Activated T-helper 17 cell treated with anti-CD3 and anti-CD28 coated beads, Interleukin-2, amount 50 U/mL, for 72 hours (primary cell): ENCODE measurements at regions not wholly inside any gene's neighbourhood (a gene's known extent, or its start where the extent isn't known, plus 50 kb on each side); places are given as distances from the start of the nearest gene placed in this dataset.

Experiments
- ATAC-seq: fragments of 150-1000 bp; cut with Tn5 transposase; replicated peaks from 2 replicates; pipeline ENCODE4 v1.10.0; 2021; ENCODE audit warnings: mild to moderate bottlenecking, moderate library complexity
- H3K27ac Mint-ChIP-seq: one replicate; pipeline ENCODE4 v1.8.0; 2022; ENCODE audit warnings: mixed read lengths
- H3K27me3 Mint-ChIP-seq: one replicate; pipeline ENCODE4 v1.8.0; 2022; ENCODE audit warnings: mixed read lengths
- H3K36me3 Mint-ChIP-seq: one replicate; pipeline ENCODE4 v1.8.0; 2022; ENCODE audit warnings: low read depth, mild to moderate bottlenecking, mixed read lengths
- H3K4me1 Mint-ChIP-seq: one replicate; pipeline ENCODE4 v1.8.0; 2022; ENCODE audit warnings: mixed read lengths
- H3K4me3 Mint-ChIP-seq: one replicate; pipeline ENCODE4 v1.8.0; 2022; ENCODE audit warnings: mild to moderate bottlenecking, mixed read lengths
- H3K9me3 Mint-ChIP-seq: one replicate; pipeline ENCODE4 v1.8.0; 2022; ENCODE audit warnings: mixed read lengths

GRCh38 chr20:7503501-7503900 is 436.8 kb downstream of the HAO1 start:
- no peak overlapping the region for H3K4me3 Mint-ChIP-seq
- H3K9me3 Mint-ChIP-seq: peaks cover 4% of the 10 kb centered on the region
- ATAC-seq: no peak
- no peaks in the 10 kb centered on the region for H3K4me1 Mint-ChIP-seq
- H3K27ac Mint-ChIP-seq: no peak overlapping the region
- H3K36me3 Mint-ChIP-seq: no peaks in the 10 kb centered on the region
- H3K27me3 Mint-ChIP-seq: no peaks in the 10 kb centered on the region

- no peaks in the 10 kb centered on the region for H3K9me3 Mint-ChIP-seq
- H3K27ac Mint-ChIP-seq: no peak overlapping the region
- H3K36me3 Mint-ChIP-seq: no peaks in the 10 kb centered on the region
- no peak for ATAC-seq
- no peak overlapping the region for H3K4me3 Mint-ChIP-seq
- H3K4me1 Mint-ChIP-seq: no peaks in the 10 kb centered on the region
- no peaks in the 10 kb centered on the region for H3K27me3 Mint-ChIP-seq
Observed at GRCh38 chr20:7505152-7505834, 435.0 kb downstream of the HAO1 start.

- ATAC-seq: no peak
- no peaks in the 10 kb centered on the region for H3K27me3 Mint-ChIP-seq
- no peaks in the 10 kb centered on the region for H3K36me3 Mint-ChIP-seq
- H3K4me3 Mint-ChIP-seq: no peak overlapping the region
- no peaks in the 10 kb centered on the region for H3K9me3 Mint-ChIP-seq
- H3K27ac Mint-ChIP-seq: no peak overlapping the region
- no peaks in the 10 kb centered on the region for H3K4me1 Mint-ChIP-seq
Observed at GRCh38 chr20:7505835-7506221, 434.4 kb downstream of the HAO1 start.

GRCh38 chr20:7516621-7517111 is 423.6 kb downstream of the HAO1 start:
- no peak overlapping the region for H3K4me3 Mint-ChIP-seq
- no peak for ATAC-seq
- no peaks in the 10 kb centered on the region for H3K27me3 Mint-ChIP-seq
- no peaks in the 10 kb centered on the region for H3K36me3 Mint-ChIP-seq
- H3K4me1 Mint-ChIP-seq: no peaks in the 10 kb centered on the region
- H3K27ac Mint-ChIP-seq: no peak overlapping the region
- peaks cover 10% of the 10 kb centered on the region for H3K9me3 Mint-ChIP-seq

- Mint-ChIP-seq H3K4me3 (no peak overlapping the region), H3K36me3 (no peaks in the 10 kb centered on the region), H3K4me1 (no peaks in the 10 kb centered on the region), H3K9me3 (peaks cover 8% of the 10 kb centered on the region), H3K27ac (no peak overlapping the region), H3K27me3 (no peaks in the 10 kb centered on the region)
- ATAC-seq: no peak
Observed at GRCh38 chr20:7520361-7520760, 419.9 kb downstream of the HAO1 start.

GRCh38 chr20:7523288-7523687 is 417.0 kb downstream of the HAO1 start:
- H3K27ac Mint-ChIP-seq: no peak overlapping the region
- no peak for ATAC-seq
- H3K4me3 Mint-ChIP-seq: no peak overlapping the region
- H3K27me3 Mint-ChIP-seq: no peaks in the 10 kb centered on the region
- H3K36me3 Mint-ChIP-seq: no peaks in the 10 kb centered on the region
- no peaks in the 10 kb centered on the region for H3K4me1 Mint-ChIP-seq
- peaks cover 8% of the 10 kb centered on the region for H3K9me3 Mint-ChIP-seq

GRCh38 chr20:7540018-7540417 is 400.2 kb downstream of the HAO1 start:
- H3K9me3 Mint-ChIP-seq: peaks cover 28% of the 10 kb centered on the region
- ATAC-seq: no peak
- no peak overlapping the region for H3K27ac Mint-ChIP-seq
- H3K27me3 Mint-ChIP-seq: no peaks in the 10 kb centered on the region
- no peak overlapping the region for H3K4me3 Mint-ChIP-seq
- H3K4me1 Mint-ChIP-seq: no peaks in the 10 kb centered on the region
- no peaks in the 10 kb centered on the region for H3K36me3 Mint-ChIP-seq

- Mint-ChIP-seq H3K36me3 (no peaks in the 10 kb centered on the region), H3K4me1 (no peaks in the 10 kb centered on the region), H3K27ac (no peak overlapping the region), H3K4me3 (no peak overlapping the region), H3K9me3 (peaks cover 28% of the 10 kb centered on the region), H3K27me3 (no peaks in the 10 kb centered on the region)
- ATAC-seq: no peak
Observed at GRCh38 chr20:7540923-7541322, 399.3 kb downstream of the HAO1 start.

- Mint-ChIP-seq H3K4me3 (no peak overlapping the region), H3K9me3 (peaks cover 24% of the 10 kb centered on the region), H3K36me3 (no peaks in the 10 kb centered on the region), H3K27ac (no peak overlapping the region), H3K27me3 (no peaks in the 10 kb centered on the region), H3K4me1 (no peaks in the 10 kb centered on the region)
- ATAC-seq: no peak
Observed at GRCh38 chr20:7571101-7571500, 369.2 kb downstream of the HAO1 start.

- H3K27me3 Mint-ChIP-seq: no peaks in the 10 kb centered on the region
- no peaks in the 10 kb centered on the region for H3K36me3 Mint-ChIP-seq
- no peak overlapping the region for H3K27ac Mint-ChIP-seq
- peaks cover 26% of the 10 kb centered on the region for H3K9me3 Mint-ChIP-seq
- no peak overlapping the region for H3K4me3 Mint-ChIP-seq
- H3K4me1 Mint-ChIP-seq: no peaks in the 10 kb centered on the region
- no peak for ATAC-seq
Observed at GRCh38 chr20:7571521-7572055, 368.7 kb downstream of the HAO1 start.

GRCh38 chr20:7579888-7580287 is 360.4 kb downstream of the HAO1 start:
- Mint-ChIP-seq H3K4me3 (no peak overlapping the region), H3K4me1 (no peaks in the 10 kb centered on the region), H3K36me3 (no peaks in the 10 kb centered on the region), H3K9me3 (peaks cover 16% of the 10 kb centered on the region), H3K27ac (no peak overlapping the region), H3K27me3 (no peaks in the 10 kb centered on the region)
- no peak for ATAC-seq

- H3K36me3 Mint-ChIP-seq: no peaks in the 10 kb centered on the region
- no peaks in the 10 kb centered on the region for H3K27me3 Mint-ChIP-seq
- no peak overlapping the region for H3K4me3 Mint-ChIP-seq
- H3K27ac Mint-ChIP-seq: no peak overlapping the region
- no peaks in the 10 kb centered on the region for H3K4me1 Mint-ChIP-seq
- H3K9me3 Mint-ChIP-seq: peaks cover 8% of the 10 kb centered on the region
- ATAC-seq: no peak
Observed at GRCh38 chr20:7585126-7585679, 355.1 kb downstream of the HAO1 start.

- ATAC-seq: no peak
- Mint-ChIP-seq H3K9me3 (peaks cover 8% of the 10 kb centered on the region), H3K4me1 (no peaks in the 10 kb centered on the region), H3K27ac (no peak overlapping the region), H3K27me3 (no peaks in the 10 kb centered on the region), H3K4me3 (no peak overlapping the region), H3K36me3 (no peaks in the 10 kb centered on the region)
Observed at GRCh38 chr20:7586481-7586880, 353.8 kb downstream of the HAO1 start.

GRCh38 chr20:7589164-7589563 is 351.1 kb downstream of the HAO1 start:
- Mint-ChIP-seq H3K36me3 (no peaks in the 10 kb centered on the region), H3K4me3 (no peak overlapping the region), H3K9me3 (peaks cover 4% of the 10 kb centered on the region), H3K27me3 (no peaks in the 10 kb centered on the region), H3K27ac (no peak overlapping the region), H3K4me1 (no peaks in the 10 kb centered on the region)
- ATAC-seq: no peak

- ATAC-seq: no peak
- Mint-ChIP-seq H3K36me3 (no peaks in the 10 kb centered on the region), H3K27ac (no peak overlapping the region), H3K27me3 (no peaks in the 10 kb centered on the region), H3K4me3 (no peak overlapping the region), H3K4me1 (no peaks in the 10 kb centered on the region), H3K9me3 (peaks cover 15% of the 10 kb centered on the region)
Observed at GRCh38 chr20:7596541-7596940, 343.7 kb downstream of the HAO1 start.
